HCT116 (cell line): ENCODE measurements at regions not wholly inside any gene's neighbourhood (a gene's known extent, or its start where the extent isn't known, plus 50 kb on each side); places are given as distances from the start of the nearest gene placed in this dataset.

Experiments used
- ATAC-seq: fragments of 200-7000 bp; cut with Tn5 transposase; 2 replicates; pipeline ENCODE4 v1.9.1; 2020; ENCODE audit warnings: mild to moderate bottlenecking, moderate library complexity
- BruUV-seq: library from RNA; stranded (reverse); fragments of 400-500 nt; replicated peaks from 2 replicates; lab custom pipeline; 2021; lab: Mats Ljungman, UMichigan
- CTCF ChIA-PET: fragments of 300-600 bp; sonication (Branson Sonifier 250); formaldehyde crosslinking; loops from one replicate; lab custom pipeline; 2021; ENCODE audit warnings: antibody characterized with exemption; lab: Charles Lee
- POLR2A ChIA-PET: fragments of 300-600, 350-600 bp; sonication (Branson Sonifier 250); formaldehyde crosslinking; loops from one replicate; lab custom pipeline; 2021; ENCODE audit warnings: antibody characterized with exemption; lab: Charles Lee
- RAD21 ChIA-PET, 2 experiments: fragments of 300-600 bp; sonication (Branson Sonifier 250); formaldehyde crosslinking; loops; one replicate each; lab custom pipeline; 2023; ENCODE audit warnings: low total read pairs in 2 of 2; ENCODE audit not compliant: uncharacterized antibody in 2 of 2, unreplicated experiment in 2 of 2, low non-redundant PET in 1 of 2; lab: Charles Lee
- DNase-seq: peaks from one replicate; pipeline ENCODE4 v3.0.0-alpha.2; 2010; ENCODE audit warnings: low read depth, low spot score
- H2AFZ ChIP-seq: fragments of 200-600 bp; shearing (Covaris generic), sonication (generic); 2 replicates; pipeline ENCODE4 v1.6.1; 2017; ENCODE audit warnings: low read depth, mixed run types, mixed read lengths, antibody characterized with exemption, low read length; ENCODE audit not compliant: poor library complexity, severe bottlenecking
- H3K27ac ChIP-seq: 2 replicates; pipeline ENCODE4 v1.5.1; 2012; ENCODE audit warnings: low read depth, low read length
- H3K27me3 ChIP-seq: fragments of 200-600 bp; sonication (generic); 2 replicates; pipeline ENCODE4 v1.6.1; 2016; ENCODE audit warnings: mixed run types, low read length, mixed read lengths; ENCODE audit not compliant: insufficient read depth
- H3K36me3 ChIP-seq, 2 experiments: fragments of 200-500 bp in 1 of 2; fragments of 200-600 bp in 1 of 2; sonication (Bioruptor generic) in 1 of 2; sonication (generic) in 1 of 2; 2 replicates each; pipeline versions ENCODE4 v1.5.1 to v1.6.1; 2014 to 2016; ENCODE audit warnings: low read length in 2 of 2, inconsistent platforms in 1 of 2, mixed read lengths in 1 of 2, mixed run types in 1 of 2; ENCODE audit not compliant: insufficient read depth in 2 of 2, control insufficient read depth in 1 of 2
- H3K4me1 ChIP-seq, 2 experiments: fragments of 200-600 bp in 1 of 2; sonication (generic) in 1 of 2; 2 replicates each; pipeline versions ENCODE4 v1.5.1 to v1.6.1; 2012 to 2017; ENCODE audit warnings: low read length in 2 of 2, inconsistent platforms in 1 of 2, mild to moderate bottlenecking in 1 of 2, mixed read lengths in 1 of 2, mixed run types in 1 of 2, moderate library complexity in 1 of 2; ENCODE audit not compliant: insufficient read depth in 2 of 2, control insufficient read depth in 1 of 2
- H3K4me2 ChIP-seq: fragments of 200-600 bp; sonication (generic); 2 replicates; pipeline ENCODE4 v1.6.1; 2017; ENCODE audit warnings: mixed run types, low read length, mixed read lengths
- H3K4me3 ChIP-seq, 2 experiments: fragments of 200-600 bp in 1 of 2; sonication (generic) in 1 of 2; replicated peaks in 1 of 2; 2 replicates each; pipeline ENCODE4 v1.5.1; 2011 to 2016; ENCODE audit warnings: low read length in 2 of 2, control low read depth in 1 of 2, low read depth in 1 of 2, mild to moderate bottlenecking in 1 of 2, mixed read lengths in 1 of 2, mixed run types in 1 of 2
- H3K79me2 ChIP-seq: fragments of 200-600 bp; sonication (generic); 2 replicates; pipeline ENCODE4 v1.6.1; 2017; ENCODE audit warnings: mild to moderate bottlenecking, mixed run types, low read length, moderate library complexity, mixed read lengths; ENCODE audit not compliant: insufficient read depth
- H3K9ac ChIP-seq: fragments of 200-600 bp; sonication (generic); 2 replicates; pipeline ENCODE4 v1.6.1; 2016; ENCODE audit warnings: low read length, mixed read lengths
- H3K9me2 ChIP-seq: fragments of 200-600 bp; sonication (generic), shearing (Covaris generic); 2 replicates; pipeline ENCODE4 v1.6.1; 2017; ENCODE audit warnings: mixed run types, mild to moderate bottlenecking, moderate library complexity; ENCODE audit not compliant: insufficient read depth
- H3K9me3 ChIP-seq, 2 experiments: fragments of 200-500 bp in 1 of 2; fragments of 200-600 bp in 1 of 2; sonication (Bioruptor generic) in 1 of 2; sonication (generic) in 1 of 2; 2 replicates each; pipeline ENCODE4 v1.6.1; 2014 to 2017; ENCODE audit warnings: low read length in 2 of 2, mixed read lengths in 2 of 2, inconsistent platforms in 1 of 2, low read depth in 1 of 2, mild to moderate bottlenecking in 1 of 2, mixed run types in 1 of 2, moderate library complexity in 1 of 2; ENCODE audit not compliant: control insufficient read depth in 1 of 2, insufficient read depth in 1 of 2
- H4K20me1 ChIP-seq: fragments of 200-600 bp; sonication (generic), shearing (Covaris generic); 2 replicates; pipeline ENCODE4 v1.6.1; 2017; ENCODE audit warnings: mixed run types, mild to moderate bottlenecking, moderate library complexity; ENCODE audit not compliant: insufficient read depth
- CEBPB ChIP-seq: IDR thresholded peaks from 2 replicates; pipeline ENCODE4 v1.6.1; 2012; ENCODE audit warnings: low read depth
- CTCF ChIP-seq, 3 experiments: fragments of 200-600 bp in 1 of 3; sonication (generic) in 1 of 3; IDR thresholded peaks in 2 of 3; conservative IDR thresholded peaks in 1 of 3; 2 replicates each; pipeline ENCODE4 v1.5.1; 2012 to 2017; ENCODE audit warnings: low read depth in 2 of 3, low read length in 2 of 3, antibody characterized with exemption in 1 of 3, borderline replicate concordance in 1 of 3, control low read depth in 1 of 3, mild to moderate bottlenecking in 1 of 3, mixed read lengths in 1 of 3, mixed run types in 1 of 3, moderate library complexity in 1 of 3; ENCODE audit not compliant: insufficient read depth in 1 of 3
- FOSL1 ChIP-seq: IDR thresholded peaks from 2 replicates; pipeline ENCODE4 v1.6.1; 2012; ENCODE audit warnings: low read depth
- MAX ChIP-seq: IDR thresholded peaks from 2 replicates; pipeline ENCODE4 v1.6.1; 2012
- POLR2A ChIP-seq: IDR thresholded peaks from 2 replicates; pipeline ENCODE4 v1.7.0; 2011; ENCODE audit warnings: borderline replicate concordance; ENCODE audit not compliant: insufficient read depth, insufficient read length; ENCODE audit errors: extremely low read depth
- RAD21 ChIP-seq: IDR thresholded peaks from 2 replicates; pipeline ENCODE4 v1.6.1; 2012; ENCODE audit warnings: low read depth, mild to moderate bottlenecking
- SP1 ChIP-seq: IDR thresholded peaks from 2 replicates; pipeline ENCODE4 v1.6.1; 2012; ENCODE audit warnings: low read depth
- SRF ChIP-seq: IDR thresholded peaks from 2 replicates; pipeline ENCODE4 v1.6.1; 2012; ENCODE audit warnings: low read depth
- intact Hi-C: fragments of 100-400 bp; cut with micrococcal nuclease; formaldehyde crosslinking; loops from 2 replicates; pipeline ENCODE4 v1.10.0; 2022

GRCh38 chr9:99509900-99510535, 287.9 kb downstream of the SEC61B start:
- Histone ChIP-seq H3K9me2 (no peaks in the 10 kb centered on the region), H3K9ac (no peak overlapping the region), H3K4me3 (no peak overlapping the region), H2AFZ (no peak overlapping the region), H3K9me3 (no peaks in the 10 kb centered on the region), H3K27ac (no peak overlapping the region), H4K20me1 (no peaks in the 10 kb centered on the region), H3K36me3 (no peaks in the 10 kb centered on the region), H3K27me3 (0 out of 2 replicates have a peak, but pooled peaks cover 3% of the 10 kb centered on the region), H3K79me2 (no peaks in the 10 kb centered on the region), H3K4me2 (no peak overlapping the region), H3K4me1 (no peaks in the 10 kb centered on the region)
- BruUV-seq = no TSS peak
- intact Hi-C loops = no loop called here
- ChIA-PET RAD21 (no interaction called here), CTCF (no interaction called here), POLR2A (no interaction called here)
- ATAC-seq (no peak), DNase-seq (no peak)
- no peak for TF ChIP-seq SRF
- no peak for TF ChIP-seq POLR2A
- no peak for TF ChIP-seq SP1
- no peak for TF ChIP-seq MAX
- TF ChIP-seq FOSL1 = no peak

- H3K9me3 ChIP-seq = no peaks in the 10 kb centered on the region
- no peak overlapping the region for H2AFZ ChIP-seq
- intact Hi-C loops = no loop called here
- BruUV-seq = no TSS peak
- no peak overlapping the region for H3K9ac ChIP-seq
- no peak overlapping the region for H3K27ac ChIP-seq
- POLR2A ChIA-PET = no interaction called here
- H3K36me3 ChIP-seq = no peaks in the 10 kb centered on the region
- no peaks in the 10 kb centered on the region for H3K9me2 ChIP-seq
- 0 out of 2 replicates have a peak, but pooled peaks cover 3% of the 10 kb centered on the region for H3K27me3 ChIP-seq
- no peak for DNase-seq
- 0 out of 4 replicates have a peak, but pooled peaks cover 0 to 2% of the 10 kb centered on the region in 2 experiments for H3K4me1 ChIP-seq
- CTCF ChIA-PET = interaction anchor here (1.1 kb wide), 1 partner anchor 15 kb away, joined by 3 read pairs; no protein-coding TSS in a partner anchor
- H3K79me2 ChIP-seq = no peaks in the 10 kb centered on the region
- H3K4me3 ChIP-seq = no peak overlapping the region
- RAD21 ChIA-PET = no interaction called here
- peak; percentile 44; the same call in 1 of the 2 replicates for TF ChIP-seq RAD21
- no peak for TF ChIP-seq CEBPB
- TF ChIP-seq CTCF (IDR thresholded peaks at IDR 0.05 in 2 of 3, conservative IDR thresholded peaks at IDR 0.05 in 1 of 3; ENCODE audit: borderline replicate concordance in 1 of 3, insufficient read depth in 1 of 3, low read depth in 2 of 3, low read length in 2 of 3) = peak; percentile 10 to 33 (median 17); a peak in 3 of 6 replicates
- no peak overlapping the region for H3K4me2 ChIP-seq
- ATAC-seq = peak; percentile 46; the same call in 1 of the 2 replicates
- no peaks in the 10 kb centered on the region for H4K20me1 ChIP-seq
Measured at GRCh38 chr9:99511723-99512122, 289.6 kb downstream of the SEC61B start.
